ENCODE measurements at regions not wholly inside any gene's neighbourhood (a gene's known extent, or its start where the extent isn't known, plus 50 kb on each side); places are given as distances from the start of the nearest gene placed in this dataset.

- no peak for DNase-seq (ENCODE audit: low spot score)
Measured at GRCh38 chr14:38310420-38310995, 54.6 kb upstream of the CLEC14A start.

GRCh38 chr14:38309522-38310277 lies 53.8 kb upstream of the CLEC14A start:
- peak; percentile 4 for DNase-seq (ENCODE audit: low spot score)
